ENCODE measurements at regions not wholly inside any gene's neighbourhood (a gene's known extent, or its start where the extent isn't known, plus 50 kb on each side); places are given as distances from the start of the nearest gene placed in this dataset.

GRCh38 chr15:45993508-45993907, 358.7 kb downstream of the SQOR start:
- H3K4me2 ChIP-seq (ENCODE audit: insufficient read depth in 1 of 2, low read depth in 2 of 2, low read length in 2 of 2), result no peak overlapping the region
- H2AK5ac ChIP-seq (ENCODE audit: low read depth, low read length), result no peak overlapping the region
- no peak overlapping the region for H2BK12ac ChIP-seq (ENCODE audit: low read depth, low read length)
- no peaks in the 10 kb centered on the region for H3K9me3 ChIP-seq (ENCODE audit: insufficient read depth in 2 of 2, low read depth in 1 of 2, low read length in 1 of 2)
- no peaks in the 10 kb centered on the region for H3K4me1 ChIP-seq (replicated peaks in 1 of 4; ENCODE audit: control insufficient read depth in 3 of 4, insufficient read depth in 4 of 4, low read length in 3 of 4)
- no peak overlapping the region for H2AFZ ChIP-seq (ENCODE audit: low read length)
- no peak overlapping the region for H3K9ac ChIP-seq (replicated peaks in 1 of 4; ENCODE audit: extremely low read depth in 1 of 4, low read depth in 3 of 4, low read length in 3 of 4)
- no peaks in the 10 kb centered on the region for H3K79me1 ChIP-seq (ENCODE audit: low read depth, low read length)
- no peak overlapping the region for H4K5ac ChIP-seq (ENCODE audit: insufficient read length, low read depth, low read length)
- FAIRE-seq, result no peak
- H3K14ac ChIP-seq (ENCODE audit: insufficient read length), result no peak overlapping the region
- no peak overlapping the region for H2BK15ac ChIP-seq (ENCODE audit: low read length)
- H2BK120ac ChIP-seq (replicated peaks; ENCODE audit: low read depth, low read length), result no peak overlapping the region
- ChIA-PET CTCF (ENCODE audit: partially characterized antibody) (interaction anchor here (0.6 kb wide), 1 partner anchor 191 kb away, joined by 3 read pairs; no protein-coding TSS in a partner anchor), POLR2A (ENCODE audit: partially characterized antibody) (no interaction called here)
- no peak overlapping the region for H4K8ac ChIP-seq (ENCODE audit: extremely low read depth, insufficient read depth, low read length)
- H2BK20ac ChIP-seq (ENCODE audit: low read length), result no peak overlapping the region
- H2BK5ac ChIP-seq (ENCODE audit: low read depth, low read length), result no peak overlapping the region
- H3K23ac ChIP-seq (ENCODE audit: insufficient read length), result no peak overlapping the region
- no peak overlapping the region for H3K4ac ChIP-seq (replicated peaks; ENCODE audit: insufficient read length, low read depth, low read length)
- no peaks in the 10 kb centered on the region for H3K36me3 ChIP-seq (ENCODE audit: control insufficient read depth in 2 of 4, insufficient read depth in 4 of 4, low read length in 3 of 4)
- H3K79me2 ChIP-seq (ENCODE audit: control insufficient read depth in 1 of 2, insufficient read depth in 2 of 2, low read length in 2 of 2), result no peaks in the 10 kb centered on the region
- no peaks in the 10 kb centered on the region for H4K20me1 ChIP-seq (replicated peaks in 1 of 2; ENCODE audit: control insufficient read depth in 1 of 2, insufficient read depth in 2 of 2, low read length in 2 of 2)
- no peak for DNase-seq (ENCODE audit: low read depth in 1 of 2, low spot score in 2 of 2)
- no peak overlapping the region for H3K27ac ChIP-seq (ENCODE audit: low read depth, low read length)
- no peak overlapping the region for H3K56ac ChIP-seq (replicated peaks; ENCODE audit: insufficient read length, low read depth, low read length)
- no peak overlapping the region for H3K18ac ChIP-seq (ENCODE audit: extremely low read depth, low read length)
- no peaks in the 10 kb centered on the region for H3K23me2 ChIP-seq (ENCODE audit: low read depth, low read length)
- no peak overlapping the region for H4K91ac ChIP-seq (replicated peaks; ENCODE audit: insufficient read length, low read length)
- no peak overlapping the region for H3K4me3 ChIP-seq (ENCODE audit: extremely low read depth in 1 of 4, insufficient read depth in 2 of 4, low read depth in 3 of 4, low read length in 4 of 4)
- H3K27me3 ChIP-seq (replicated peaks in 1 of 4; ENCODE audit: control insufficient read depth in 3 of 4, extremely low read depth in 1 of 4, insufficient read depth in 3 of 4, low read length in 3 of 4), result no peaks in the 10 kb centered on the region
- TF ChIP-seq SIN3A (conservative IDR thresholded peaks at IDR 0.05 in 1 of 2, IDR thresholded peaks at IDR 0.05 in 1 of 2; ENCODE audit: low read depth in 1 of 2, low read length in 2 of 2) (no peak), SUZ12 (IDR thresholded peaks at IDR 0.05; ENCODE audit: low read length) (no peak), POLR2AphosphoS5 (IDR thresholded peaks at IDR 0.05; ENCODE audit: low read depth, low read length) (no peak), SAP30 (IDR thresholded peaks at IDR 0.05; ENCODE audit: insufficient read depth, insufficient replicate concordance, low read length) (no peak), EZH2 (IDR thresholded peaks at IDR 0.05; ENCODE audit: low read depth, low read length, severe bottlenecking) (no peak), GTF2F1 (IDR thresholded peaks at IDR 0.05; ENCODE audit: borderline replicate concordance, low read depth, low read length) (no peak), FOSL1 (IDR thresholded peaks at IDR 0.05; ENCODE audit: insufficient read depth, low read depth, low read length) (no peak), JUN (IDR thresholded peaks at IDR 0.05; ENCODE audit: low read depth, low read length) (no peak), GABPA (IDR thresholded peaks at IDR 0.05; ENCODE audit: borderline replicate concordance, insufficient read depth, low read length) (no peak), BCL11A (IDR thresholded peaks at IDR 0.05; ENCODE audit: low read depth in 2 of 2, low read length in 2 of 2) (no peak), CHD2 (IDR thresholded peaks at IDR 0.05; ENCODE audit: low read length) (no peak), TAF7 (optimal IDR thresholded peaks at IDR 0.05; ENCODE audit: borderline replicate concordance, low read depth, low read length) (no peak), TCF12 (IDR thresholded peaks at IDR 0.05; ENCODE audit: low read depth, low read length) (no peak), HDAC2 (IDR thresholded peaks at IDR 0.05; ENCODE audit: borderline replicate concordance in 1 of 2, low read depth in 2 of 2, low read length in 2 of 2) (no peak), EGR1 (IDR thresholded peaks at IDR 0.05; ENCODE audit: borderline replicate concordance, low read depth, low read length) (no peak), CEBPB (IDR thresholded peaks at IDR 0.05; ENCODE audit: low read depth, low read length) (no peak)

Measured in H1 (cell line).